SJCRH30 (cell line): ENCODE measurements at regions not wholly inside any gene's neighbourhood (a gene's known extent, or its start where the extent isn't known, plus 50 kb on each side); places are given as distances from the start of the nearest gene placed in this dataset.

Experiments
- DNase-seq, 2 experiments: peaks; one replicate each; pipeline ENCODE4 v3.0.0-alpha.2; 2015 to 2020
- H3K27ac ChIP-seq: fragments of 250-450 bp; sonication (Bioruptor Pico); 2 replicates; pipeline ENCODE4 v1.5.1; 2020; ENCODE audit warnings: mild to moderate bottlenecking, moderate library complexity
- H3K27me3 ChIP-seq: fragments of 250-450 bp; sonication (Bioruptor Pico); 2 replicates; pipeline ENCODE4 v1.5.1; 2020; ENCODE audit warnings: mild to moderate bottlenecking, moderate library complexity
- H3K36me3 ChIP-seq: fragments of 250-450 bp; sonication (Bioruptor Pico); 2 replicates; pipeline ENCODE4 v1.5.1; 2020; ENCODE audit warnings: mild to moderate bottlenecking, moderate library complexity
- H3K4me1 ChIP-seq: fragments of 250-450 bp; sonication (Bioruptor Pico); 2 replicates; pipeline ENCODE4 v1.5.1; 2020; ENCODE audit warnings: mild to moderate bottlenecking, moderate library complexity
- H3K4me3 ChIP-seq: fragments of 250-450 bp; sonication (Bioruptor Pico); 2 replicates; pipeline ENCODE4 v1.5.1; 2020; ENCODE audit warnings: mild to moderate bottlenecking, moderate library complexity
- H3K9me3 ChIP-seq: fragments of 250-450 bp; sonication (Bioruptor Pico); replicated peaks from 2 replicates; pipeline ENCODE4 v1.5.1; 2020; ENCODE audit warnings: mild to moderate bottlenecking, moderate library complexity

- H3K9me3 ChIP-seq, result no peaks in the 10 kb centered on the region
- H3K27me3 ChIP-seq, result no peaks in the 10 kb centered on the region
- no peak overlapping the region for H3K27ac ChIP-seq
- H3K4me3 ChIP-seq, result no peak overlapping the region
- DNase-seq, result no peak
- H3K36me3 ChIP-seq, result no peaks in the 10 kb centered on the region
- no peaks in the 10 kb centered on the region for H3K4me1 ChIP-seq
Observed at GRCh38 chr2:65541773-65542172, 109.4 kb upstream of the SPRED2 start.

DNA sequence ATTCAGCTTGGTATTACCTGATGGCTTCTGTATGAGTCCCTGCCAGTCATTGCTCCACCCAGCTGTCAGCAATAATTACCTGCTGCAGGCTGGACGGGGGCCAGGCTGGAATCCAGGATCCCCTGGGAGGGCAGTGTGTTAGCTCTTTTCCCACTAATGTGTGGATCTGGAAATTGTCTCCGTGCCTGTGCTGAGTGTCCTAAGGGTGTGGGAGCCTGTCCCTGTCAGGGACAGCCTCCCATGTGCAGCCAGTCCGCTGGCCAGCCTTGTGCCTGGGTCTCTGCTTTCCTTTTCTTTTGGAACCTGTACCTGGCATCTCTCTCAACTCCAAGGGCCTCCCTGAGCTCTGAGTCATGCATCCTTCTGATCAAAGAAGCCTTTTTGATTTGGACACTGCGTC is 107.2 kb upstream of the SPRED2 start:
- H3K36me3 ChIP-seq, result no peaks in the 10 kb centered on the region
- no peaks in the 10 kb centered on the region for H3K9me3 ChIP-seq
- H3K4me1 ChIP-seq, result no peaks in the 10 kb centered on the region
- H3K27me3 ChIP-seq, result no peaks in the 10 kb centered on the region
- no peak overlapping the region for H3K4me3 ChIP-seq
- H3K27ac ChIP-seq, result no peak overlapping the region
- DNase-seq, result no peak

DNA sequence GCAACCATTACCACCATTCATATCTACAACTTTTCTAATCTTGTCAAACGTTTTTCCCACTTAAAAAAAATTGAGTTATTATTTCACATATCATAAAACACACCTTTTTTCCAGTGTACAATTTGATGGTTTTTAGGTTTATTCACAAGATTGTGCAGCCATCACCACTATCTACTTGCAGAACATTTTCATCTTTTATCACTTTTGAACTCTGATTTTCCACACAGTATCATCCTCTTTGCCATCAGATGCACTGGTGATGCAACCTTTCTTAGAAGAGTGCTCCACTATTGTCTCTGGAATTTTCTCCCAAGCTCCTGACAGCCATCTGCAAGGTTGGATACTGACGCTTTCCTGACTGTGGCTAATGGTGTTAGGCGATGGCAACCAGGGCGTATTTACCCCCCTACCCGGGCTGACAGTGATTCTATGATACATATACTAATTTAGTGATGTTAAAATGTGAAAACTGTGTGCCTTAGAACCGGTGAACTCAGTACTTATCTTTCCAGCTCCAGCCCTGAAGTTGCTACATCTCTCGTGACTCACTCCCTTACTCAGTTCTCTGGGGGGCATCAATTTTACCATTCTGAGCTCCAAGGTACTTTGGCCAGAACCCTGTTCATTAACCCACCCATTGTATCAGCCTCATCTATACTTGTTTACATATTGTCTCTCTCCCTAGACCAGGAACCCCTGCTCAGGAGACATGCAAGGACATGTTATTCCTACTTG is 105.4 kb upstream of the SPRED2 start:
- DNase-seq, result no peak
- Histone ChIP-seq H3K4me3 (no peak overlapping the region), H3K9me3 (no peaks in the 10 kb centered on the region), H3K27ac (no peak overlapping the region), H3K27me3 (no peaks in the 10 kb centered on the region), H3K36me3 (no peaks in the 10 kb centered on the region), H3K4me1 (no peaks in the 10 kb centered on the region)

DNA sequence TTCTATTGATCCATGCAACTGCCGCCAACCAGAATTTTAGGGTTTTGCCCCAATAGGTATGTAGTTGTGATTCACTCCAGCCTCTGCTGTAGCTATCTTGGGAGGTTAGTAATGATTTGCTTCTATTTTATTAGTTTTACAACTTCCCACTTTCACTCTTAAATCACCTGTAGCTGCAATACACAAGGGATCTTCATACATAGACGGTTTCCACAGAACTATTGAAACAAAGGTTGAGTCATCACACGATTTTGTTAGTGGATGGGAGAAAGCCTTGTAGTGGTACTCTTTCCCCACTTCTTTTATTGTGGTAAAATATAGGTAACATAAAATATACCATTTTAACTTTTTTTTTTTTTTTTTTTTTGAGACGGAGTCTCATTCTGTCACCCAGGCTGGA is 104.2 kb upstream of the SPRED2 start:
- no peaks in the 10 kb centered on the region for H3K27me3 ChIP-seq
- H3K36me3 ChIP-seq, result no peaks in the 10 kb centered on the region
- H3K27ac ChIP-seq, result no peak overlapping the region
- H3K4me3 ChIP-seq, result no peak overlapping the region
- no peak for DNase-seq
- H3K4me1 ChIP-seq, result no peaks in the 10 kb centered on the region
- no peaks in the 10 kb centered on the region for H3K9me3 ChIP-seq

DNA sequence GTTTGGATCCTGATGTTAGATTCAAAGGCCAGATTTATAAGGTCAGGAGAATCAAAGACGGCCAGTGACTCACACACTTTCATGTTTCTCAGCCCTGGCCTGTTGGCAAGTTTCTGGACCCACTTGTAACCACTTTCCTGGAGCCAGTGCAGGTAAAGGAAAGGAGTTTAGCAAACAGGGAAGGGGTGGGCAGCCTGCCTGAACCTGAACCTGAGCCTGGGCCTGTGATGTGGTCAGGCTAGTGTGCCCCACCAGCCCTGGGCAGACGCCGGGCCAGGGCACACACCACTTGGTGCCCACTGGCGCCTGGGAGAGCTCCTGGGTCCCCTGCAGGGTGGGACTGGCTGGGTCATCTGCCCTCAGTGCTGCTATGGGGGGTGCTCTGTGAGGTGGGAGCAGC is 100.5 kb upstream of the SPRED2 start:
- no peaks in the 10 kb centered on the region for H3K4me1 ChIP-seq
- H3K27ac ChIP-seq, result no peak overlapping the region
- DNase-seq, result no peak
- H3K27me3 ChIP-seq, result no peaks in the 10 kb centered on the region
- no peaks in the 10 kb centered on the region for H3K36me3 ChIP-seq
- H3K4me3 ChIP-seq, result no peak overlapping the region
- no peaks in the 10 kb centered on the region for H3K9me3 ChIP-seq

DNA sequence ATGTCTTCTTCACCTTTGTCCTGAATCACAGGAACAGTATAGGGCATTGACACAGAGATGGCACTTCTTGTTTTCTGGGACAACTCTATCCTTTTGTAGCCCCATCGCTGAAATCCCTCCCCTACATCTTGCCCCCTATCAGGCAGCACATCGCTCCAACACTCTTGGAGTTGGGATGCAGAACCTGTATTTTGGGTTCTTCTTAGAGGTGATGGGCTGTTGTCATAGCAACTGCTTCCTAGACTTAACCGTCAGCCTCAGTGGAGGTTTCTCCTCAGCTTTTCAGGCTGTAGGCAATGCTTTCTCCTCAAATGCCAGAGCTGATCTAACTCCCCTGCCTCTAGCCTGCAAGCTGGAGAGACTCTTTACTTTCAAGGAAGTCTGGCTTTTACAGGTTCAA is 99.9 kb upstream of the SPRED2 start:
- DNase-seq, result no peak
- Histone ChIP-seq H3K4me1 (no peaks in the 10 kb centered on the region), H3K27me3 (no peaks in the 10 kb centered on the region), H3K4me3 (no peak overlapping the region), H3K9me3 (no peaks in the 10 kb centered on the region), H3K36me3 (no peaks in the 10 kb centered on the region), H3K27ac (no peak overlapping the region)

- H3K27ac ChIP-seq, result no peak overlapping the region
Observed at GRCh38 chr2:65530547-65531320, 98.3 kb upstream of the SPRED2 start.

DNA sequence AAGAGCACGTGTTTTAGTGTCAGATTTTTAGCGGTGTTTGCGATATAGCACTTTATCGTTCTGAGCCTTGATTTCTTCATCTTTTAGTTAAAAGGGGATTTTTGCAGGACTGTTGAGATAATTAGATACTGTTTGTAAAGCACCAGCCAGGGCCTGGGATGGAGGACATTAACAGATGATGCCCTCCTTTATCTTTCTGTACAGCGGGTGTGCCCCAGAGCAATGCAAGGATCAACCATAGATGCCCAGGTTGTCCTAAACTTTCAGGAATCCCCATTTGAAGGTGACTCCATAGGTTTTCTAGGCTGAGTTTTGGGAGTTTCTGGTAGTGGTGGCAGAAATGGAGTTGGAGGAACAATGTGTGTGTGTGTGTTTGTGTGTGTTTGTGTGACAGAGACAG is 97.0 kb upstream of the SPRED2 start:
- no peak overlapping the region for H3K4me3 ChIP-seq
- no peaks in the 10 kb centered on the region for H3K27me3 ChIP-seq
- H3K9me3 ChIP-seq, result no peaks in the 10 kb centered on the region
- H3K4me1 ChIP-seq, result no peaks in the 10 kb centered on the region
- no peak for DNase-seq
- H3K36me3 ChIP-seq, result no peaks in the 10 kb centered on the region
- H3K27ac ChIP-seq, result no peak overlapping the region

More at GRCh38 chr2:65530547-65531320, 98.3 kb upstream of the SPRED2 start:
- no peak for DNase-seq
- Histone ChIP-seq H3K4me3 (no peak overlapping the region), H3K36me3 (no peaks in the 10 kb centered on the region), H3K9me3 (no peaks in the 10 kb centered on the region), H3K4me1 (no peaks in the 10 kb centered on the region), H3K27me3 (no peaks in the 10 kb centered on the region)

DNA sequence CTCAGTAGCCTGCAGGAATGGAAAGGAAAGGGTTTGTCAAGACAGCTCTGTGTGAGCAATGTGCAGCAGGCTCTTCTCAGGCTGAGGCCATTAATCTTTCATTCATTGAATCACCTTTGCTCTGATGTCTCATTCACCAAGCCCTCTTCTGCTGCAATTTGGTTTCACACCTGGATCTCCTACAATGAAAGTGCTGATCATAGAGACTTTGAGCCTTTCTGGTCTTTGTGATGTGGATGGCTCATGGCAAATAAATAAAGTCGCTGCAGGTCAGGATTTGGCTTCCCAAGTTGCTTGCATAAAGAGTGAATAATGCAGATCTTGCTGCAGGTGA is 95.8 kb upstream of the SPRED2 start:
- Histone ChIP-seq H3K27me3 (no peaks in the 10 kb centered on the region), H3K4me3 (no peak overlapping the region), H3K4me1 (no peaks in the 10 kb centered on the region), H3K36me3 (no peaks in the 10 kb centered on the region), H3K9me3 (no peaks in the 10 kb centered on the region), H3K27ac (no peak overlapping the region)
- no peak for DNase-seq

- Histone ChIP-seq H3K9me3 (no peaks in the 10 kb centered on the region), H3K27me3 (no peaks in the 10 kb centered on the region), H3K27ac (no peak overlapping the region), H3K4me3 (no peak overlapping the region), H3K4me1 (no peaks in the 10 kb centered on the region), H3K36me3 (no peaks in the 10 kb centered on the region)
- no peak for DNase-seq
Observed at GRCh38 chr2:65527451-65528240, 95.2 kb upstream of the SPRED2 start.

DNA sequence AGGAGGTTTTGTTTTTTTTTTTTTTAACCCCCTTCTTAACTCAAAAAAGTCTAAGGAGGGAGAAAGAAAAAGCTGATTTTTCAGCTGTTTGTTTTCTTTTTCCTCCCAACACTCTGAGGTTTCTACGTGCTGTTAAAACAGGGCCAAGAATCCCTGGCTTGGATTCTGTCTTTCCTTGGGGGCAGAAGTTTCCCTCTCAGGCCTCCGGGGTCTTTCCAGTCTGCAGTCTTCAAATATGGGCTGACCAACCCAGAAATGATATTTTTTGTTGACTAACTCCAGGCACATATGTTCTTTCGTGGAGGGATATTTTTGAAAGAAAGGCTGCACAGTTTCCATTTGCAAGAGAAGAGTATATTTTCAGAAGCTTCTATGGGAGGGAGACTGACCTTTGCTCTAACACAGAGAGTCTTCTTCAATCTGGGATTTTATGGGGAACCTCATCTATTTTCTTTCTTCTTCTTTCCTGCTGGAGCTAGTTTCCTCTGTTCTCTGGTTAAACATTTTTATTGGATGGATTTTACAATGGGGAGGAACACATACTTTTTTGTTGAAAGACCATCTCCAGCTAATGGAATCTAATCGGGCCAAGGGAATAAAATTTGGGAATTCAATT is 93.3 kb upstream of the SPRED2 start:
- H3K27ac ChIP-seq, result no peak overlapping the region

DNA sequence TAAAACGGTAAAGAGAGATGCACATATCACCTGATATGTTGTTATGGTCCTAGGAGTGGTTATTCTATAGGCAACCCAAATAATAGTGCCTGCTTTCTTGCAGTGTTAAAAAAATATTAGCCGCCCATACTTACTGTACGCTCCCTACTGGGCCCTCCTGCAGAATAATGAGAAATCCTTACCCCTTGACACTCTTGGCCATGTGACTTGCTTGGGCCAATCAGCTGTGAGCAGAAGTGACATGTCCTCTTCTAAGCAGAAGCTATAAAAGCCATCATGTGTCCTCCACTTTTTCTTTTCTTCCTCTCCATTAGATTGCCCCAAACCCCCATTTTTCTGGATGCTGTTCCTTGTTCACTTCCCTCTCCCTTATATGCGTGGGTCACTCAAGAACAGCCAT is 90.5 kb upstream of the SPRED2 start:
- Histone ChIP-seq H3K9me3 (0 out of 2 replicates have a peak, but pooled peaks cover 3% of the 10 kb centered on the region), H3K4me1 (no peaks in the 10 kb centered on the region), H3K36me3 (no peaks in the 10 kb centered on the region), H3K27me3 (no peaks in the 10 kb centered on the region), H3K27ac (no peak overlapping the region), H3K4me3 (no peak overlapping the region)
- DNase-seq, result no peak

More for the DNA sequence above, 93.3 kb upstream of the SPRED2 start:
- Histone ChIP-seq H3K4me1 (no peaks in the 10 kb centered on the region), H3K4me3 (no peak overlapping the region), H3K36me3 (no peaks in the 10 kb centered on the region), H3K27me3 (no peaks in the 10 kb centered on the region), H3K9me3 (no peaks in the 10 kb centered on the region)
- DNase-seq, result no peak

- H3K36me3 ChIP-seq, result no peaks in the 10 kb centered on the region
- no peaks in the 10 kb centered on the region for H3K27me3 ChIP-seq
- DNase-seq, result no peak
- H3K9me3 ChIP-seq, result 0 out of 2 replicates have a peak, but pooled peaks cover 3% of the 10 kb centered on the region
- H3K27ac ChIP-seq, result no peak overlapping the region
- no peaks in the 10 kb centered on the region for H3K4me1 ChIP-seq
- H3K4me3 ChIP-seq, result no peak overlapping the region
Observed at GRCh38 chr2:65518751-65519150, 86.4 kb upstream of the SPRED2 start.

GRCh38 chr2:65514555-65515195 is 82.3 kb upstream of the SPRED2 start:
- H3K36me3 ChIP-seq, result no peaks in the 10 kb centered on the region
- DNase-seq, result no peak
- H3K4me1 ChIP-seq, result no peaks in the 10 kb centered on the region
- no peak overlapping the region for H3K4me3 ChIP-seq
- no peaks in the 10 kb centered on the region for H3K9me3 ChIP-seq
- H3K27ac ChIP-seq, result no peak overlapping the region
- no peaks in the 10 kb centered on the region for H3K27me3 ChIP-seq
